Transverse colon (tissue), 4 donors: ENCODE measurements at regions not wholly inside any gene's neighbourhood (a gene's known extent, or its start where the extent isn't known, plus 50 kb on each side); places are given as distances from the start of the nearest gene placed in this dataset.

Source experiments
- DNase-seq: peaks from one replicate; pipeline ENCODE4 v3.0.0-alpha.2; 2019
- H3K27ac ChIP-seq, 4 donors: fragments of 200-600 bp; sonication (generic); 2 replicates each; pipeline ENCODE4 v1.5.1; 2016 to 2018; ENCODE audit warnings: inconsistent platforms in 4 of 4
- H3K27me3 ChIP-seq: fragments of 200-600 bp; sonication (generic); 2 replicates; pipeline ENCODE4 v1.5.1; 2017; ENCODE audit warnings: inconsistent platforms
- H3K36me3 ChIP-seq, 4 donors: fragments of 200-600 bp; sonication (generic); 2 replicates each; pipeline ENCODE4 v1.5.1; 2017 to 2019; ENCODE audit warnings: inconsistent platforms in 4 of 4
- H3K4me1 ChIP-seq, 4 donors: fragments of 200-600 bp; sonication (generic); 2 replicates each; pipeline ENCODE4 v1.5.1; 2017 to 2020; ENCODE audit warnings: inconsistent platforms in 4 of 4
- H3K4me3 ChIP-seq, 4 donors: fragments of 200-600 bp; sonication (generic); 1 replicate in 1 of 4; 2 replicates in 3 of 4; pipeline versions ENCODE4 v1.5.1 to v1.6.1; 2017 to 2019; ENCODE audit warnings: inconsistent platforms in 4 of 4
- H3K9me3 ChIP-seq, 2 donors: fragments of 200-600 bp; sonication (generic); 2 replicates each; pipeline ENCODE4 v1.5.1; 2017 to 2019; ENCODE audit warnings: inconsistent platforms in 2 of 2
- CTCF ChIP-seq, 5 experiments: fragments of 200-600 bp in 3 of 5; fragments of 450-650 bp in 2 of 5; sonication (generic) in 3 of 5; IDR thresholded peaks; 1 replicate in 2 of 5; 2 replicates in 3 of 5; pipeline ENCODE4 v1.5.1; 2016 to 2017; ENCODE audit warnings: antibody characterized with exemption in 5 of 5, inconsistent platforms in 3 of 5, mild to moderate bottlenecking in 2 of 5, moderate library complexity in 1 of 5
- EP300 ChIP-seq: sonication (generic); formaldehyde crosslinking; IDR thresholded peaks from one replicate; pipeline ENCODE4 v1.6.1; 2017; ENCODE audit warnings: antibody characterized with exemption, low read depth
- POLR2A ChIP-seq: fragments of 450-650 bp; IDR thresholded peaks from one replicate; pipeline ENCODE4 v1.6.1; 2016; ENCODE audit warnings: antibody characterized with exemption, mild to moderate bottlenecking, moderate library complexity
- POLR2AphosphoS5 ChIP-seq, 3 donors: sonication (generic); formaldehyde crosslinking; IDR thresholded peaks; one replicate each; pipeline ENCODE4 v1.6.1; 2016; ENCODE audit warnings: antibody characterized with exemption in 3 of 3
- WGBS, 2 donors: methylation state at CpG; one replicate each; pipeline ENCODE4 v1.1.5; 2018; ENCODE audit warnings: low coverage in 1 of 2; 5-methylcytosine and 5-hydroxymethylcytosine counted together
- in situ Hi-C, 4 donors: fragments of 200-750 bp; cut with MboI; loops; one replicate each; pipeline versions ENCODE4 v1.15.0 to v1.15.1; 2017; ENCODE audit warnings: low sequenced_read_pairs in 3 of 4, low pct_ligation_motif_present in 1 of 4, low pct_unique_long_range_greater_than_20kb in 1 of 4
- intact Hi-C: fragments of 100-400 bp; cut with DNase I; formaldehyde crosslinking; loops from one replicate; pipeline ENCODE4 v1.15.1; 2023; ENCODE audit warnings: low total_unique reads

DNA sequence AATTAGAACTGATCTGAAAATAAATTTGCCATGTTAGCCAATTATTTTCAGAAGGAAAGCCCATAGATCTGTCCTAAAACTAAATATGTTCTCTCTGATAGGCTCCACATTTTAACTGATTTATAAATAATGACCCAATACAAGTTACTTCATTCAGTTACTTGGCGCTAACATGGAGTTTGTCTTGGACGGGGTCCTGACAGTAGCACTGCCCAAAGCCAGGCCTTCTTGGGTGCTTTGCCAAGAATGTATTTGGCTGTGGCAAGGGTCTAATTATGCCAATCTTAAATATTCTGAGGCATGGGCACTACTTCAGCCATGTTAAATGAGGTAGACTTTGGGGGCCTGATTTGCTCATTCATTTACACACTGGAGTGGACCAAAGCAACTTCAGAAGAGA lies 135.0 kb upstream of the PKDCC start:
- no peaks in the 10 kb centered on the region for H3K27me3 ChIP-seq
- peak overlapping the region; percentile 16 to 48 (median 30) for H3K27ac ChIP-seq
- no peak for DNase-seq
- in situ Hi-C loops (no loop called here), intact Hi-C loops (no loop called here)
- no peak overlapping the region for H3K4me3 ChIP-seq
- no peak for TF ChIP-seq EP300
- TF ChIP-seq POLR2A: no peak
- TF ChIP-seq POLR2AphosphoS5 (IDR thresholded peaks at IDR 0.05): no peak
- TF ChIP-seq CTCF (IDR thresholded peaks at IDR 0.05): no peak
- no peaks in the 10 kb centered on the region for H3K9me3 ChIP-seq
- no peaks in the 10 kb centered on the region for H3K36me3 ChIP-seq
- peaks cover 0 to 7% (median 5%) of the 10 kb centered on the region in 4 donors for H3K4me1 ChIP-seq
- 73 to 81% methylated on average over 2 of the region's 2 CpGs for WGBS, 2 donors

DNA sequence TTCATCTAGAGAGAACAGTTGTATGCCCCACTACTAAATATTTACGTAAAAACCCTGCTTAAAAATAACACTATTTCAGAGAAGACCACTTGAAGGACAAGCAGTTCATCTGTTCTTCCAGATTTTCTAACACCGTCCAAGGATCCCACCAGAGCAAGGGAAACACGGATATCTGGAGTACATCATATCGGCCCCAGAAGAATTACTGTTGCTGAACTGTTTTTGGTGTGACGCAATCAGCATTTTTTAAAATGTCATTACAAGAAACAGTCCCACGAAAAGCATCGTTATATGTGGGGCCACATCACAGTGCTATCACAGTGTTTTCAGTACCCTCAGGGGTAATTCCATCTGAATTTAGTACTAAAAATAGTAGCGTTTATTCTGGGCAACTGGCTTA lies 134.5 kb upstream of the PKDCC start:
- Histone ChIP-seq H3K27ac (peak overlapping the region in 3 of 4 donors; percentile 23 to 48 (median 38)), H3K4me1 (peaks cover 0 to 7% (median under 1%) of the 10 kb centered on the region in 4 donors), H3K9me3 (no peaks in the 10 kb centered on the region), H3K36me3 (no peaks in the 10 kb centered on the region), H3K27me3 (no peaks in the 10 kb centered on the region), H3K4me3 (no peak overlapping the region)
- TF ChIP-seq EP300: no peak
- peak in 1 of 3 donors; percentile 47 for TF ChIP-seq POLR2AphosphoS5 (IDR thresholded peaks at IDR 0.05)
- no peak for TF ChIP-seq CTCF (IDR thresholded peaks at IDR 0.05)
- WGBS, 2 donors: 66 to 74% methylated on average over 7 to 8 of the region's 8 CpGs
- intact Hi-C loops: no loop called here
- DNase-seq: no peak
- in situ Hi-C loops: no loop called here

DNA sequence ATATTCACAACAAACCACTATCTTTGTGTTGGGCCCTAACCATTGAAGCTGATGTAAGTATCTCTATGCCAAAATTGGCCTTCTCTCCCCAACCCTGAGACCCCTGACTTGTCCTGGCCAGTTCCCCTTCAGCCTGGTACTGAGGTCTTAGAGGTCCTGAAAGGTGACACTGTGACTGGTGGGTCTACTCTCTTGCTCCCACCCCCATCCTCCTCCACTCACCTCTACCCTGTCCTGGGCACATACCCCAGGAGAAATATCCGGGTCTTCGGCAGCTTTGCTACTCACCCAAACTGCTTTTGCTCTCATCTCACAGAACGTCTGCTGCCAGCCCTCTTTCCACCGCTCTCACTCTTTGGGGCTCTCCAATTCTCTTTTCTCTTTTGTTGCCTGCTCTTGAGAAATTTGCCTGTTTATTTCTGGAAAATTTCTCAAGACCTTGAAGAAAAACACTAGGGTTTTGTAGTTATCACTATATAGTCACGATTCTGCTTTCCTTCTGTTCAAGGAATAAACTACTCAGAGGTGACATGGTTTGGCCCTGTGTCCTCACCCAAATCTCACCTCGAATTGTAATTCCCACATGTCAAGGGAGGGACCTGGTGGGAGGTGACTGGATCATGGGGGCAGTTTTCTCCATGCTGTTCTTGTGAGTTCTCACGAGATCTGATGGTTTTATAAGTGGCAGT lies 133.8 kb upstream of the PKDCC start:
- TF ChIP-seq POLR2A (no peak), CTCF (IDR thresholded peaks at IDR 0.05) (no peak), POLR2AphosphoS5 (IDR thresholded peaks at IDR 0.05) (no peak), EP300 (no peak)
- Histone ChIP-seq H3K4me3 (no peak overlapping the region), H3K36me3 (no peaks in the 10 kb centered on the region), H3K27ac (peak overlapping the region in 3 of 4 donors; percentile 7 to 16 (median 8)), H3K27me3 (no peaks in the 10 kb centered on the region), H3K4me1 (peaks cover 0 to 7% (median 0%) of the 10 kb centered on the region in 4 donors), H3K9me3 (no peaks in the 10 kb centered on the region)
- DNase-seq: no peak
- 76 to 88% methylated on average over 7 of the region's 7 CpGs for WGBS, 2 donors
- in situ Hi-C loops: no loop called here
- intact Hi-C loops: no loop called here

DNA sequence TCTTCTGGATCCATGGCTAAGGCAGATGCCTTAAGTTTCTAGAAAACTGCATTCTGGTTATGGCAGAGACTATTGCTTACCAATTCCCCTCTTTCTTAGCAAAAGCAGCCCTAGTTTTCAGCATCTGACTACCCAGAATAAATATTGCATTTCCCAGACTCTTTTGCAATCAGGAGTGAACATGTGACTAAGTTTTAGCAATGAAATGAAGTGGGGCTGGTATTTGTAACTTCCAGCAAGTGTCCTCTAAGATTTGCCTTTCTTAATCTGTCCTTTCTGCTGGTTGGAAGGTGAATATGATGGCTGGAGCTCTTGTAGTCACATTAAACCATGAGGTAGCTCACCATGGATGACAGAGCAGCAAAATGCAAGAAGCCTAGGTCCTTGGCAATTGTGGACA lies 132.9 kb upstream of the PKDCC start:
- no peak for DNase-seq
- in situ Hi-C loops (no loop called here), intact Hi-C loops (loop anchor here (5.0 kb wide), 1 partner anchor 132 kb away; the partner anchor contains the start of gene PKDCC)
- TF ChIP-seq POLR2A (no peak), POLR2AphosphoS5 (IDR thresholded peaks at IDR 0.05) (peak in 1 of 3 donors; percentile 11)
- Histone ChIP-seq H3K36me3 (no peaks in the 10 kb centered on the region), H3K27ac (peak overlapping the region in 3 of 4 donors; percentile 7 to 16 (median 8)), H3K9me3 (no peaks in the 10 kb centered on the region), H3K4me3 (no peak overlapping the region), H3K27me3 (no peaks in the 10 kb centered on the region), H3K4me1 (peaks cover 0 to 7% (median 0%) of the 10 kb centered on the region in 4 donors)

DNA sequence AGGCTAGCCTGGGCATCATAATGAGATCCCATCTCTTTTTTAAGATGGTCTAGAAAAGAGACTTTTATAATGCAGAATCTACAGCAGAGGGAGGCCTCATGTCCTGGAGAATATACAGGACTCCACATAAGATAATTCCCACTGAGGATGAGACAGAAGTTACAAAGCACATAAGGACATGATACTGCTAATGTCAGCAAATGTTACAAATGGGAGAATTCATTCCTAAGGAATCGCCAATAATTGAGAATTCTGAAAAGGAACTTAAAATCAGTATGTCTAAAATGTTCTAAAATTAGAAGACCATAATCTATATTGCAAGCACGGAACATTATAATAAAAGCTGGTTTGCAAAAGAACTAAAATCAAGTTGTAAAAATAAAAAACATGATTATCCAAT lies 131.6 kb upstream of the PKDCC start:
- Histone ChIP-seq H3K9me3 (no peaks in the 10 kb centered on the region), H3K36me3 (no peaks in the 10 kb centered on the region), H3K27ac (no peak overlapping the region), H3K4me3 (no peak overlapping the region), H3K27me3 (no peaks in the 10 kb centered on the region), H3K4me1 (peaks cover 0 to 7% (median 0%) of the 10 kb centered on the region in 4 donors)
- no peak for TF ChIP-seq POLR2AphosphoS5 (IDR thresholded peaks at IDR 0.05)
- TF ChIP-seq CTCF (IDR thresholded peaks at IDR 0.05): no peak
- TF ChIP-seq EP300: no peak
- TF ChIP-seq POLR2A: no peak
- WGBS, 2 donors: 93 to 94% methylated on average over 2 of the region's 2 CpGs
- in situ Hi-C loops: no loop called here
- no peak for DNase-seq
- intact Hi-C loops: loop anchor here (5.0 kb wide), 1 partner anchor 131 kb away; the partner anchor contains the start of gene PKDCC
